Mesendoderm (in vitro differentiated cells): ENCODE measurements at regions not wholly inside any gene's neighbourhood (a gene's known extent, or its start where the extent isn't known, plus 50 kb on each side); places are given as distances from the start of the nearest gene placed in this dataset.

Experiments used
- DNase-seq: peaks from one replicate; pipeline ENCODE4 v3.0.0; 2013
- H2AK5ac ChIP-seq: 2 replicates; pipeline ENCODE4 v1.6.1; 2013; ENCODE audit warnings: low read length, inconsistent platforms
- H2BK120ac ChIP-seq: 2 replicates; pipeline ENCODE4 v1.6.1; 2013; ENCODE audit warnings: low read depth, mild to moderate bottlenecking, low read length, moderate library complexity, mixed read lengths
- H2BK15ac ChIP-seq: replicated peaks from 2 replicates; pipeline ENCODE4 v1.6.1; 2013; ENCODE audit warnings: low read depth, mild to moderate bottlenecking, moderate library complexity
- H2BK5ac ChIP-seq: 2 replicates; pipeline ENCODE4 v1.6.1; 2013; ENCODE audit warnings: low read length, inconsistent platforms
- H3K18ac ChIP-seq: 2 replicates; pipeline ENCODE4 v1.6.1; 2013; ENCODE audit warnings: mild to moderate bottlenecking, low read length, mixed read lengths
- H3K23ac ChIP-seq: one replicate; pipeline ENCODE4 v1.6.1; 2013; ENCODE audit warnings: low read length
- H3K27ac ChIP-seq: 2 replicates; pipeline ENCODE4 v1.5.1; 2013; ENCODE audit warnings: low read depth, mild to moderate bottlenecking, inconsistent platforms, low read length, moderate library complexity
- H3K27me3 ChIP-seq: 2 replicates; pipeline ENCODE4 v1.6.1; 2013; ENCODE audit warnings: low read length, control low read depth, mild to moderate bottlenecking, inconsistent platforms; ENCODE audit not compliant: insufficient read depth, poor library complexity
- H3K36me3 ChIP-seq: 2 replicates; pipeline ENCODE4 v1.6.1; 2013; ENCODE audit warnings: low read length, inconsistent platforms; ENCODE audit not compliant: control insufficient read depth, insufficient read depth
- H3K4ac ChIP-seq: one replicate; pipeline ENCODE4 v1.6.1; 2013; ENCODE audit warnings: low read depth, mild to moderate bottlenecking, low read length, moderate library complexity
- H3K4me1 ChIP-seq: 2 replicates; pipeline ENCODE4 v1.6.1; 2013; ENCODE audit warnings: low read depth, low read length, inconsistent platforms; ENCODE audit not compliant: control insufficient read depth
- H3K4me2 ChIP-seq: 2 replicates; pipeline ENCODE4 v1.6.1; 2013; ENCODE audit warnings: low read length
- H3K4me3 ChIP-seq: 2 replicates; pipeline ENCODE4 v1.5.1; 2013; ENCODE audit warnings: mild to moderate bottlenecking, low read length
- H3K56ac ChIP-seq: one replicate; pipeline ENCODE4 v1.6.1; 2013; ENCODE audit warnings: low read length
- H3K79me1 ChIP-seq: 2 replicates; pipeline ENCODE4 v1.6.1; 2013; ENCODE audit warnings: low read length, inconsistent platforms
- H3K79me2 ChIP-seq: 2 replicates; pipeline ENCODE4 v1.6.1; 2013; ENCODE audit warnings: mild to moderate bottlenecking, low read length; ENCODE audit not compliant: control insufficient read depth, insufficient read depth
- H3K9ac ChIP-seq: 2 replicates; pipeline ENCODE4 v1.6.1; 2013; ENCODE audit warnings: low read length, inconsistent platforms
- H4K5ac ChIP-seq: one replicate; pipeline ENCODE4 v1.6.1; 2013; ENCODE audit warnings: low read length
- H4K8ac ChIP-seq: one replicate; pipeline ENCODE4 v1.6.1; 2013; ENCODE audit warnings: low read depth, mild to moderate bottlenecking, control low read depth, low read length, moderate library complexity
- WGBS: extraction: QIAGEN DNeasy Blood & Tissue Kit; methylation state at CpG from one replicate; pipeline ENCODE4 v1.1.7; 2013; ENCODE audit warnings: low lambda C conversion rate, missing lambda C conversion rate; ENCODE audit not compliant: insufficient coverage; ENCODE audit errors: extremely low coverage; 5-methylcytosine and 5-hydroxymethylcytosine counted together

DNA sequence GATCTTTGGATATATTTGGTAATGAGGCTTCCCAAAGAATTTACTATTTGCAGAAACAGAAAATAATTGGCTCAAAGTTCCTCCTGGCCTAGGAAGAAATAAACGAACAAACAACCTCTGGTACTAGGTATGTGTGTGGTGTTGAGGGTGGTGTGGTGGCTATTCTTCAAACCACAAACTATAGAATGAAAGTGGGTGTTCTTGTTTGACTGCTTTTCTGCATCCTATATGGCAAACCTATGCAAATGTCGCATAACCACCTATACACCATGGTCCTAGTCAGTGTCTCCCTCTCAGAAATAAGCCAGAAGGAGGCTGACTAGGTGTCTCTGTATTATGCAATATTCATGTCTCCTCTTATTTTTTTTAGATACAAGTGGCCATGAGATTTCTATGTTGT is 106.6 kb upstream of the PCDH18 start:
- Histone ChIP-seq H3K56ac (no peak overlapping the region), H2BK15ac (no peak overlapping the region), H3K18ac (no peak overlapping the region), H3K9ac (no peak overlapping the region), H2AK5ac (no peak overlapping the region), H4K5ac (no peak overlapping the region), H3K79me1 (no peaks in the 10 kb centered on the region), H3K4me1 (no peaks in the 10 kb centered on the region), H3K79me2 (no peaks in the 10 kb centered on the region), H3K4me2 (no peak overlapping the region), H3K23ac (no peak overlapping the region), H2BK120ac (no peak overlapping the region), H4K8ac (no peak overlapping the region), H3K27ac (no peak overlapping the region), H3K27me3 (no peaks in the 10 kb centered on the region), H3K4me3 (no peak overlapping the region), H2BK5ac (no peak overlapping the region), H3K36me3 (no peaks in the 10 kb centered on the region), H3K4ac (no peak overlapping the region)
- no CpG with 5 or more reads among the region's 2 CpGs for WGBS
- DNase-seq: no peak

DNA sequence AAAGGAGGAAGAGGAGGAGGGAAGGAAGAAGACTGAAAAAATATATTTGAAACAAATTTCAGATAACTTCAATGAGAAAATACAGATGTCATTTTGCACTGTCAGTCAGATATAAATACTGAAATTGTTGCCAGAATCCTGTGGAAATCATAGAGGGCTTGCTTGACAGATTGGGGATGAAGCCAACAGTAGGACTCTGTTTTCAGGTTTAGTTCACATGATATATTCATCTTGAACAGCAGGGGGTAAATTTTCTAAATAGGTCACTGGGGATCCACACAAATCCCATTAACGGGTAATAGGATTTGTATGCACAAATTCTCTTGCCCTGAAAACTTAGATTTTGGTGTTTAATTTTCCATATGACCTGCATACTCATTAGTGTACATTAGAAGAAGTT is 103.3 kb upstream of the PCDH18 start:
- Histone ChIP-seq H3K18ac (no peak overlapping the region), H3K79me2 (no peaks in the 10 kb centered on the region), H3K4ac (no peak overlapping the region), H2BK15ac (no peak overlapping the region), H3K27ac (no peak overlapping the region), H3K36me3 (no peaks in the 10 kb centered on the region), H3K56ac (no peak overlapping the region), H2BK120ac (no peak overlapping the region), H2AK5ac (no peak overlapping the region), H4K5ac (no peak overlapping the region), H3K9ac (no peak overlapping the region), H3K4me2 (no peak overlapping the region), H3K23ac (no peak overlapping the region), H3K27me3 (no peaks in the 10 kb centered on the region), H2BK5ac (no peak overlapping the region), H4K8ac (no peak overlapping the region), H3K79me1 (no peaks in the 10 kb centered on the region), H3K4me3 (no peak overlapping the region), H3K4me1 (no peaks in the 10 kb centered on the region)
- DNase-seq: peak; percentile 14
- WGBS: no CpG with 5 or more reads among the region's 1 CpG

DNA sequence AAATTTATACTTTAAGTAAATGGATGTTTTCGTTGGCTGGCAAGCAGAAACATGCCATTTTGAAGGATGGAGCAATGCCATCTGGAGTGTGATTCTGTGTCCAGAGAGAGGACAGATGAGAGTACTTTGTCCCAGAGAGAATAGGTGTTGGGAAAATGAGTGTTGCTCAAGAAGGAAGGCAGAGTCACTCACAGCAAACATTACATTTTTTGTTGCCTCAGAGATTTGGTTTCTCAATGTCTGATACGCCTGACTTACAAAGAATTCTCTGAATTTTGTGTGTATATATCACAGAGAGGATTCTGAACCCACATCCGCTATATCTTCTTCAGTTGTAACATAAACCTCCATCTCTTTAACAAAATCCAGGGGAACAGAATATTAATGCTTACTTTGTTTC is 102.8 kb upstream of the PCDH18 start:
- Histone ChIP-seq H3K27ac (no peak overlapping the region), H3K4ac (no peak overlapping the region), H3K79me1 (no peaks in the 10 kb centered on the region), H4K8ac (no peak overlapping the region), H3K4me1 (no peaks in the 10 kb centered on the region), H2BK5ac (no peak overlapping the region), H3K56ac (no peak overlapping the region), H2BK120ac (no peak overlapping the region), H2BK15ac (no peak overlapping the region), H3K18ac (no peak overlapping the region), H3K36me3 (no peaks in the 10 kb centered on the region), H4K5ac (no peak overlapping the region), H3K4me2 (no peak overlapping the region), H3K27me3 (no peaks in the 10 kb centered on the region), H3K9ac (no peak overlapping the region), H3K4me3 (no peak overlapping the region), H2AK5ac (no peak overlapping the region), H3K23ac (no peak overlapping the region), H3K79me2 (no peaks in the 10 kb centered on the region)
- WGBS: no CpG with 5 or more reads among the region's 3 CpGs
- DNase-seq: no peak

DNA sequence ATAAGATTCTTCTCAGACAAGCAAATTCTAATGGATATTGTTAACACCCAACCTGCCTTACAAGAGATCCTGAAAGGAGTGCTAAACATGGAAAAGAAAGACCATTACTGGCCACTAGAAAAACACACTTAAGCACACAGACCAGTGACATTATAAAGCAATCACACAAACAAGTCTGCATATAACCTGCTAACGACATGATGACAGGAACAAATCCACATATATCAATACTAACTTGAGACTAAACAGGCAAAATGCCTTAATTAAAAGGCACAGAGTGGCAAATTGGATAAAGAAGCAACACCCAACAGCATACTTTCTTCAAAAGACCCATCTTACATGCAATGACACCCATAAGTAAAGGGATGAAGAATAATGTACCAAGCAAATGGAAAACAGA is 100.5 kb upstream of the PCDH18 start:
- no peak overlapping the region for H4K5ac ChIP-seq
- no peaks in the 10 kb centered on the region for H3K79me1 ChIP-seq
- no peaks in the 10 kb centered on the region for H3K4me1 ChIP-seq
- WGBS: no CpG with 5 or more reads among the region's 1 CpG
- no peak overlapping the region for H2BK120ac ChIP-seq
- no peak overlapping the region for H3K4ac ChIP-seq
- no peaks in the 10 kb centered on the region for H3K36me3 ChIP-seq
- H3K79me2 ChIP-seq: no peaks in the 10 kb centered on the region
- H2BK5ac ChIP-seq: no peak overlapping the region
- DNase-seq: no peak
- no peak overlapping the region for H3K56ac ChIP-seq
- no peak overlapping the region for H4K8ac ChIP-seq
- no peak overlapping the region for H2AK5ac ChIP-seq
- H3K4me2 ChIP-seq: no peak overlapping the region
- no peak overlapping the region for H3K27ac ChIP-seq
- no peaks in the 10 kb centered on the region for H3K27me3 ChIP-seq
- no peak overlapping the region for H3K4me3 ChIP-seq
- no peak overlapping the region for H3K18ac ChIP-seq
- no peak overlapping the region for H3K23ac ChIP-seq
- H2BK15ac ChIP-seq: no peak overlapping the region
- H3K9ac ChIP-seq: no peak overlapping the region

DNA sequence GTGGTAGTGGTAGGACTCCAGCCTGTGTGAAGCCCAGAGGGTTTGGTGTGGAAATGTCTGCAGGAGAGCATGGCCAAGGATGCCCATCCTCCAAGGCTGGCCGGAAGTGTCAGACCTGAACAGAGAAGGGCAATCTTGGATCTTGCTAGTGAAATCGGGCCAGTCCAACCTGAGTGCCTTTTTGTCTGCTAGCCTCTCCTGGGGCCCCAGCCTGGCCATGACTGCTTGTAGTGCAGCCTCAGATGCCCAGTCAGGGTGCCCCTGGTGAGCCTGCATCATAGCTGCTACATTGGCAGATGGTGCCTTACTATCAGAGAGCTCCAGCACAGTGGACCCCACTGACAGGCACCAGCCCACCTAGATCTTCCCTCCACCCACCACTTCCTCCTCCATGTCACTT is 99.3 kb upstream of the PCDH18 start:
- H3K4me2 ChIP-seq: no peak overlapping the region

DNA sequence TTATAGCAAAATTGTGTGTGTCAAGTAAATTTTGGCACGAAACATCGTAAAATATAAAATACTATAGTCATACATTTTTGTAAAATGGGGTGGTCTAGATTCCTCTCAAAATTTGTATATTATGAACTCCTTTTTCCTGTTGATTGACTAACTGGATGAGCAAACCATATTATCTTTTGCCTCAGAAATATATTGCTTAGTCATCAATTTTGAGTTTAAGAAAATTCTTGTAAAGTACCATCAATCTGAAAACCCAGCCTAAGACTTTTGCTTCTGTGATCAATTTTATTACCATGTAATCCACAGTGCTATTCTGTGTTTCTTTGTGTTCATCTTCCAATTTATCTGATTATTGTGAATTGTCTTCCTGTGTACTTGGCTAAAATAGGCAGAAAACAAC is 98.0 kb upstream of the PCDH18 start:
- no peak overlapping the region for H3K4me2 ChIP-seq
- H3K4ac ChIP-seq: no peak overlapping the region
- no peak overlapping the region for H2AK5ac ChIP-seq
- no peaks in the 10 kb centered on the region for H3K27me3 ChIP-seq
- H4K8ac ChIP-seq: no peak overlapping the region
- no peaks in the 10 kb centered on the region for H3K4me1 ChIP-seq
- no peak overlapping the region for H2BK120ac ChIP-seq
- no peak overlapping the region for H3K27ac ChIP-seq
- H3K56ac ChIP-seq: no peak overlapping the region
- no peak overlapping the region for H4K5ac ChIP-seq
- no peaks in the 10 kb centered on the region for H3K36me3 ChIP-seq
- no peak overlapping the region for H3K4me3 ChIP-seq
- DNase-seq: no peak
- no CpG with 5 or more reads among the region's 2 CpGs for whole genome bisulfite sequencing
- H3K79me2 ChIP-seq: no peaks in the 10 kb centered on the region
- no peak overlapping the region for H3K18ac ChIP-seq
- no peak overlapping the region for H2BK15ac ChIP-seq
- H3K23ac ChIP-seq: no peak overlapping the region
- H3K79me1 ChIP-seq: no peaks in the 10 kb centered on the region
- no peak overlapping the region for H3K9ac ChIP-seq
- no peak overlapping the region for H2BK5ac ChIP-seq

More for the DNA sequence above, 99.3 kb upstream of the PCDH18 start:
- Histone ChIP-seq H3K4me3 (no peak overlapping the region), H4K5ac (no peak overlapping the region), H3K9ac (no peak overlapping the region), H3K18ac (no peak overlapping the region), H2BK5ac (no peak overlapping the region), H3K56ac (no peak overlapping the region), H3K4ac (no peak overlapping the region), H2BK120ac (no peak overlapping the region), H4K8ac (no peak overlapping the region), H3K79me2 (no peaks in the 10 kb centered on the region), H2AK5ac (no peak overlapping the region), H3K4me1 (no peaks in the 10 kb centered on the region), H3K23ac (no peak overlapping the region), H2BK15ac (no peak overlapping the region), H3K27ac (no peak overlapping the region), H3K79me1 (no peaks in the 10 kb centered on the region), H3K27me3 (no peaks in the 10 kb centered on the region), H3K36me3 (no peaks in the 10 kb centered on the region)
- whole genome bisulfite sequencing: no CpG with 5 or more reads among the region's 2 CpGs
- DNase-seq: no peak
